Keratinocyte (primary cell): ENCODE measurements at regions not wholly inside any gene's neighbourhood (a gene's known extent, or its start where the extent isn't known, plus 50 kb on each side); places are given as distances from the start of the nearest gene placed in this dataset.

Experiments used
- CTCF ChIP-seq, 3 experiments: IDR thresholded peaks in 1 of 3; conservative IDR thresholded peaks in 1 of 3; optimal IDR thresholded peaks in 1 of 3; 2 replicates in 2 of 3; 3 replicates in 1 of 3; pipeline versions ENCODE3 to v1.5.1; 2011; ENCODE audit warnings: low read length in 3 of 3, mild to moderate bottlenecking in 3 of 3, moderate library complexity in 2 of 3, control low read depth in 1 of 3, inconsistent platforms in 1 of 3; ENCODE audit not compliant: insufficient read depth in 2 of 3; ENCODE audit errors: extremely low read depth in 1 of 3
- EZH2 ChIP-seq: IDR thresholded peaks from one replicate; pipeline ENCODE4 v1.6.1; 2012; ENCODE audit warnings: inconsistent platforms, mild to moderate bottlenecking, low read length, moderate library complexity

DNA sequence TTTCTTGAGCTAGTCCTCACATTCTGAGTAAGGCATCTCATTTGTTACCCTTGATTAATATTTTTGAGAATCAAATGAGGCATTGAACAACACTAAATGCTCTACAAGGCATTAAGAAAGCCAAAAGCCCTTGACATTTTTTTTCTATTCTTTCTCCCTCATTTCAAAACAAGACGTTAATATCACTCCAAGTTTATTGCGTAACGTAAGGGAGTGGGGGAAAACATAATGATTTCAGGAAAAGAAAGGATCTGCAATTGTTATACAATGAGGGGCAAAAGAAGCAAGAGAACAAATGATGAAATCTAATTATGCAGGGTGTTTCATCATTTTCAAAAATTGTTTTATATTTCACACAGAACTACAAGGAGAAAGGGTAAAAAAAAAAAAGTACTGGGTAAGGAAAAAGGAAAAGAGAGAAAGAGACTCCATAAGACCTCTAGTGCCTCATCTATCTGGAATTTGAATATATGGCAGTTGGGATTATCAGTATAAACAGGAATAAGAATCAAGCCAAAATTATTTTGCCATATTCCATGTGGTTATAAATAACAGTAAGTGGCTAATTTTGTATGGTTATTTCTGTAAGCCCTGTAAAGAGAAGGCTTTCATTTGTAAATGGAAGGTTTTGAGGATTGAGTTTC lies 163.0 kb downstream of the ABCA8 start:
- TF ChIP-seq CTCF (optimal IDR thresholded peaks at IDR 0.05 in 1 of 3, IDR thresholded peaks at IDR 0.05 in 1 of 3, conservative IDR thresholded peaks at IDR 0.05 in 1 of 3; ENCODE audit: extremely low read depth in 1 of 3, insufficient read depth in 2 of 3, low read length in 3 of 3): no peak
- no peak for TF ChIP-seq EZH2
